ENCODE measurements at regions not wholly inside any gene's neighbourhood (a gene's known extent, or its start where the extent isn't known, plus 50 kb on each side); places are given as distances from the start of the nearest gene placed in this dataset.

DNA sequence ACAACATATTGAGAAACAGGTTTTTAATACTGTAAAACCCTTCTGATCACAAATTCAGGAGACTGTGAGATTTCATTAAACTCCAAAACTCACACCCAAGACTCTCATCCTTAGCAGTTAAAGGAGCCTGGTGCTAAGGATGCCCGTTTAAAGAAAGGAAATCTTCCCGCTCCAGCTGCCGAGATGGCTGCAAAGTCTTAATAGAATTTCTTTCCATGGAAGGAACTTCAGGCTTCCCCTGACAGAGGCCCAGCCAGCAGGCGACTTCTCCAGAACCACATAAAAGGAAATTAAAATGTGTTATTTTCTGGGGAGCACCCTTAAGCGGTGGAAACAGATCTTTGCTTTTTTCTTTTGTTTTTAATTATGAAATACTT lies 104.7 kb upstream of the CHST15 start:
- TF ChIP-seq, protein P1, sequence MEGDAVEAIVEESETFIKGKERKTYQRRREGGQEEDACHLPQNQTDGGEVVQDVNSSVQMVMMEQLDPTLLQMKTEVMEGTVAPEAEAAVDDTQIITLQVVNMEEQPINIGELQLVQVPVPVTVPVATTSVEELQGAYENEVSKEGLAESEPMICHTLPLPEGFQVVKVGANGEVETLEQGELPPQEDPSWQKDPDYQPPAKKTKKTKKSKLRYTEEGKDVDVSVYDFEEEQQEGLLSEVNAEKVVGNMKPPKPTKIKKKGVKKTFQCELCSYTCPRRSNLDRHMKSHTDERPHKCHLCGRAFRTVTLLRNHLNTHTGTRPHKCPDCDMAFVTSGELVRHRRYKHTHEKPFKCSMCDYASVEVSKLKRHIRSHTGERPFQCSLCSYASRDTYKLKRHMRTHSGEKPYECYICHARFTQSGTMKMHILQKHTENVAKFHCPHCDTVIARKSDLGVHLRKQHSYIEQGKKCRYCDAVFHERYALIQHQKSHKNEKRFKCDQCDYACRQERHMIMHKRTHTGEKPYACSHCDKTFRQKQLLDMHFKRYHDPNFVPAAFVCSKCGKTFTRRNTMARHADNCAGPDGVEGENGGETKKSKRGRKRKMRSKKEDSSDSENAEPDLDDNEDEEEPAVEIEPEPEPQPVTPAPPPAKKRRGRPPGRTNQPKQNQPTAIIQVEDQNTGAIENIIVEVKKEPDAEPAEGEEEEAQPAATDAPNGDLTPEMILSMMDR (IDR thresholded peaks at IDR 0.05 in 2 of 3, conservative IDR thresholded peaks at IDR 0.05 in 1 of 3; ENCODE audit: borderline replicate concordance in 1 of 3, insufficient read depth in 1 of 3, low read depth in 2 of 3, low read length in 2 of 3), result no peak
- TF ChIP-seq RAD21 (IDR thresholded peaks at IDR 0.05; ENCODE audit: low read depth), result no peak
- TF ChIP-seq YY1 (IDR thresholded peaks at IDR 0.05; ENCODE audit: extremely low read depth, insufficient replicate concordance, low read depth, low read length), result no peak
- TF ChIP-seq, protein P2, sequence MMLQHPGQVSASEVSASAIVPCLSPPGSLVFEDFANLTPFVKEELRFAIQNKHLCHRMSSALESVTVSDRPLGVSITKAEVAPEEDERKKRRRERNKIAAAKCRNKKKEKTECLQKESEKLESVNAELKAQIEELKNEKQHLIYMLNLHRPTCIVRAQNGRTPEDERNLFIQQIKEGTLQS (IDR thresholded peaks at IDR 0.05), result no peak
